NB4 (cell line): ENCODE measurements at regions not wholly inside any gene's neighbourhood (a gene's known extent, or its start where the extent isn't known, plus 50 kb on each side); places are given as distances from the start of the nearest gene placed in this dataset.

Experiments used
- DNase-seq: peaks from one replicate; pipeline ENCODE4 v3.0.0; 2010; ENCODE audit warnings: low read depth
- H3K4me3 ChIP-seq: one replicate; pipeline ENCODE4 v1.5.1; 2011; ENCODE audit warnings: mild to moderate bottlenecking, low read depth, low read length, moderate library complexity
- MAX ChIP-seq: IDR thresholded peaks from 2 replicates; pipeline ENCODE4 v1.6.1; 2011; ENCODE audit warnings: low read depth, low read length
- MYC ChIP-seq: IDR thresholded peaks from 2 replicates; pipeline ENCODE4 v1.6.1; 2011; ENCODE audit warnings: low read depth, low read length
- POLR2A ChIP-seq: IDR thresholded peaks from 2 replicates; pipeline ENCODE4 v1.6.1; 2011; ENCODE audit warnings: mild to moderate bottlenecking; ENCODE audit not compliant: insufficient read length; ENCODE audit errors: extremely low read depth
- TF ChIP-seq, protein P1 (sequence below): IDR thresholded peaks from one replicate; pipeline ENCODE4 v1.5.1; 2012; ENCODE audit warnings: low read depth, low read length

DNA sequence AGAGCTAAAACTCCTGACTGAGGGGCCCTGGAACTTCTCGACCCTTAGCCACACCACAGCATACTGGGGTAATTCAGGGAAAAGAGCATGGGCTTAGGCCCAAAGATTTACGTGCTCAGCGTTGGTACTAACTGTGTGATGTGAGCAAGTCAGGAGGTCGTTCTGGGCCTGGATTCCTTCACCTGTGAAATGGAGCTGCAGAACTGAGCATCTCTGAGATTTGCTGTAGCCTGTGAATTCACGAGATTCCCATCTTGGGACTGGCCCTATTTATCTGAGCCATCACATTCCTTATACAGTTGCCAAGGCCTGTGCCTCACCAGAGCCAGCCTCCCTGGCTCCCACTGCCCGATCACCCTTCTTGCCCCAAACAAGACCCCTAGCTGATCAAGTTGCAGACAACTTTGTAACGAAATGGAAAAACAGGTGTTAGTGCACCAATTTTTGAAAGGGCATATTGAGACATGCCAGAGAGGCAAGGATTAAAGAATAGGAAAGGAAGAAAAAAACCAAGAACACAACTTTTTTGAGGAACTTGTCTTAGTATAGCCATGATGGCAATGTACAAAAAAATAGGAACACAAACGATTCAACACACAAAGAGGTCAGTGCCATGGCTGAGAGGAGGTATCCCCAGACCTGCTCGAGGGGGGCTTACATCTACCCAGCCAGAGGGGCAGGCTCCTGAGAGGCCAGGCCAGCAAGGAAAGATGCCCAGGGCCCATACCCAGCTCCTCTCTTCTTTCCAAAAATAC lies 323.0 kb upstream of the JARID2 start:
- no peak for DNase-seq
- TF ChIP-seq MYC, result 0 out of 2 replicates have a peak, but pooled peaks have one; percentile 1
- no peak for TF ChIP-seq MAX
- H3K4me3 ChIP-seq, result peak overlapping the region; percentile 58

GRCh38 chr6:14924126-14925024 lies 321.5 kb upstream of the JARID2 start:
- TF ChIP-seq, protein P1, sequence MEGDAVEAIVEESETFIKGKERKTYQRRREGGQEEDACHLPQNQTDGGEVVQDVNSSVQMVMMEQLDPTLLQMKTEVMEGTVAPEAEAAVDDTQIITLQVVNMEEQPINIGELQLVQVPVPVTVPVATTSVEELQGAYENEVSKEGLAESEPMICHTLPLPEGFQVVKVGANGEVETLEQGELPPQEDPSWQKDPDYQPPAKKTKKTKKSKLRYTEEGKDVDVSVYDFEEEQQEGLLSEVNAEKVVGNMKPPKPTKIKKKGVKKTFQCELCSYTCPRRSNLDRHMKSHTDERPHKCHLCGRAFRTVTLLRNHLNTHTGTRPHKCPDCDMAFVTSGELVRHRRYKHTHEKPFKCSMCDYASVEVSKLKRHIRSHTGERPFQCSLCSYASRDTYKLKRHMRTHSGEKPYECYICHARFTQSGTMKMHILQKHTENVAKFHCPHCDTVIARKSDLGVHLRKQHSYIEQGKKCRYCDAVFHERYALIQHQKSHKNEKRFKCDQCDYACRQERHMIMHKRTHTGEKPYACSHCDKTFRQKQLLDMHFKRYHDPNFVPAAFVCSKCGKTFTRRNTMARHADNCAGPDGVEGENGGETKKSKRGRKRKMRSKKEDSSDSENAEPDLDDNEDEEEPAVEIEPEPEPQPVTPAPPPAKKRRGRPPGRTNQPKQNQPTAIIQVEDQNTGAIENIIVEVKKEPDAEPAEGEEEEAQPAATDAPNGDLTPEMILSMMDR, result no peak
- TF ChIP-seq MYC, result no peak
- no peak for TF ChIP-seq POLR2A
- TF ChIP-seq MAX, result no peak
- H3K4me3 ChIP-seq, result no peak overlapping the region
- no peak for DNase-seq

DNA sequence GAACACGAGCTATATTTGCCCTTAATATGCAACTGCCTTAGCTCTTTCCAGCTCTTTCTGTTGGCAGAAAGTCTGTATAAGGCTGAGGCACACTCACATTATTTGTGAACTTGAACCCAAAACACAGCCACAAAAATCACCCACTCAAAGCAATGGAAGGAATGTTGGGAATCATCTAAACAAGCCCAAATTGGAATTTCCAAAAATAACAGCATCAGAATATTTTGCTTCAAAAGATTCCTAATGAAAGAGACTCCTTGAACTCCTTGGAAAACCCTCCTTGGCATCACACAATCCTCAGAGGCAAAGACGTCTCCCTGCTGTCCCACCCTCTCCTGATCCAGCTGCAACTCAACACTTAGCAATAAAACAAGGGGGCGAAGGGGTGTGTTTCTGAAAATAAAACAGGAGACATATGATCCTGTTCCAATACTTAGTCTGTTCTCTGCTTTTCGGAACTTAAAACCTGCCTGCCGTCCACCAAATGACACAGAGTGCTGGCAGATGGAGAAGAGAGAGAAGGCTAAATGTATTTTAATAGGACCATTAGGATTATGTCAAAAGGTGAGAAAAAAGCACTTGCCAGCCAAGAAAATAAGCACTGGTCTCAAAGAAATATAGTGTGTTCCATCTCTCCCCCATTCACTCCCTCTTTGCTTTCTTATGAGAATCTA lies 320.7 kb upstream of the JARID2 start:
- TF ChIP-seq MAX (no peak), POLR2A (no peak), MYC (no peak)
- TF ChIP-seq, protein P1, result no peak
- DNase-seq, result no peak
- H3K4me3 ChIP-seq, result no peak overlapping the region

DNA sequence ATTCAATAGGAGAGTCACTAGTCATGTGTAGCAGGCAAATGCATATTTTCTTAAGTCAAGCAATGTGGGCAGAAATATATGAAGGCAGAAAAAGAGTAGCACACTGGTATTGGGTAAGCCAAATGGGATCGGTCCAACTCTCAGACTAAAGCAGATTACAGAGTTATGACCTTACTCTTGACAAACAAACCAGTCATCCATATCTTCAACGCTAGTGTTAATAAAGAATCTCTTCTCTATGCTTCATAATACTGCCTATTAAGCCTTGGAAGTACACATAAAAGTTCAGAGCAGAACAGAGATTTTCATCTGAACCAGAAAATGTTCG lies 320.2 kb upstream of the JARID2 start:
- TF ChIP-seq MYC (no peak), POLR2A (no peak)
- TF ChIP-seq, protein P1, result no peak
- no peak overlapping the region for H3K4me3 ChIP-seq
- no peak for DNase-seq

- no peak overlapping the region for H3K4me3 ChIP-seq
- TF ChIP-seq MAX, result no peak
- TF ChIP-seq, protein P1, result no peak
- TF ChIP-seq POLR2A, result no peak
- TF ChIP-seq MYC, result no peak
- DNase-seq, result no peak
Observed at GRCh38 chr6:14927398-14927797, 318.5 kb upstream of the JARID2 start.

DNA sequence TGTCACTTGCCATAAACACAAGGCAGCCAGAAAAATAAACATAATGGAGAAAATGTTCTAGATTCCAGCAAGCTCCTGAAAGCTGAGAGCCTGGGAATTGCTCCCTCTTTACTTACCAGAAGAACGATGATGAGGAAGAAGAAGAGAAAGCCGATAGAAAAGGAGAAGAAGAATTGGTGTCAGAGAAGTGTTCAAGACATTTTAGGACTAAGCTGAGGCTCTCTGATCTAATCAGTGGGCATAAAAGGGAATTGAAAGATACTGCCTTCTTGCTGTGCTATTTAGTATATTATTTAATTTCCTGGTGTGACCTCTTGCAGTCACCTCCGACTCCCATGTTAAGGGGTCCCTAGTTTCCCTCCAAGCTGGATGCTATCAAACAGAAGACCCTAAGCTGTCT lies 316.6 kb upstream of the JARID2 start:
- no peak for DNase-seq
- H3K4me3 ChIP-seq, result no peak overlapping the region
- TF ChIP-seq, protein P1, result no peak
- TF ChIP-seq MAX (no peak), POLR2A (no peak), MYC (no peak)
